ENCODE measurements at regions not wholly inside any gene's neighbourhood (a gene's known extent, or its start where the extent isn't known, plus 50 kb on each side); places are given as distances from the start of the nearest gene placed in this dataset.
"Not testable (repeated sequence)": the region's sequence is repeated elsewhere in the genome, so short reads cannot be mapped to it uniquely, and the experiment has no call there.

DNA sequence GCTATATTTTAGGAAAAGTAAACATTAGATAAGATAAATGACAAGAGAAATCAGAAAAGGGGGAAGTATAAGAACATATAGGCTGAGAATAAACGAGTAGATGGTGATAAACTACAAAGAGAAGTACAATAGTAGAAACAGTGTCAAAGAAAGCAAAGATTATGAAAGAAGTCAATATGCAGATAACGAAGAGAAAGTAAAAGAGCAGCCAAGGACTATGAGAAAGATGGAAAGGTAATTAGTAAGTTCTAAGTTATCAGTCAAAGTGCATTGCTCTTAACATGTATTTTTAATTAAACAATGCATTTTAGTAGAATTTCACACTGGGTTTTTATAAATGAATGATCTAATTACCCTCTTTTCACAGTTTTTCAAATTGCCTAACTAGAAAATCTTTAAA, 1801.3 kb upstream of the PCDH10 start:
- TF ChIP-seq, protein P1, sequence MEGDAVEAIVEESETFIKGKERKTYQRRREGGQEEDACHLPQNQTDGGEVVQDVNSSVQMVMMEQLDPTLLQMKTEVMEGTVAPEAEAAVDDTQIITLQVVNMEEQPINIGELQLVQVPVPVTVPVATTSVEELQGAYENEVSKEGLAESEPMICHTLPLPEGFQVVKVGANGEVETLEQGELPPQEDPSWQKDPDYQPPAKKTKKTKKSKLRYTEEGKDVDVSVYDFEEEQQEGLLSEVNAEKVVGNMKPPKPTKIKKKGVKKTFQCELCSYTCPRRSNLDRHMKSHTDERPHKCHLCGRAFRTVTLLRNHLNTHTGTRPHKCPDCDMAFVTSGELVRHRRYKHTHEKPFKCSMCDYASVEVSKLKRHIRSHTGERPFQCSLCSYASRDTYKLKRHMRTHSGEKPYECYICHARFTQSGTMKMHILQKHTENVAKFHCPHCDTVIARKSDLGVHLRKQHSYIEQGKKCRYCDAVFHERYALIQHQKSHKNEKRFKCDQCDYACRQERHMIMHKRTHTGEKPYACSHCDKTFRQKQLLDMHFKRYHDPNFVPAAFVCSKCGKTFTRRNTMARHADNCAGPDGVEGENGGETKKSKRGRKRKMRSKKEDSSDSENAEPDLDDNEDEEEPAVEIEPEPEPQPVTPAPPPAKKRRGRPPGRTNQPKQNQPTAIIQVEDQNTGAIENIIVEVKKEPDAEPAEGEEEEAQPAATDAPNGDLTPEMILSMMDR (IDR thresholded peaks at IDR 0.05; ENCODE audit: borderline replicate concordance, extremely low read depth, insufficient read depth), result no peak
- H3K4me1 ChIP-seq (ENCODE audit: control insufficient read depth in 2 of 3, insufficient read depth in 2 of 3, low read depth in 1 of 3, low read length in 3 of 3), result no peaks in the 10 kb centered on the region
- no peaks in the 10 kb centered on the region for H3K36me3 ChIP-seq (ENCODE audit: control insufficient read depth in 2 of 3, insufficient read depth in 3 of 3, low read length in 3 of 3)
- no peak overlapping the region for H3K27ac ChIP-seq (ENCODE audit: low read depth in 2 of 2, low read length in 2 of 2)
- no peak for DNase-seq
- no peak for FAIRE-seq
- H3K9ac ChIP-seq (ENCODE audit: low read length in 3 of 3), result no peak overlapping the region
- intact Hi-C loops (cut with DNase I), result no loop called here
- no peaks in the 10 kb centered on the region for H3K27me3 ChIP-seq (ENCODE audit: control insufficient read depth, insufficient read depth, low read length)
- H3K9me3 ChIP-seq (ENCODE audit: control insufficient read depth in 2 of 3, insufficient read depth in 1 of 3, low read length in 3 of 3), result no peaks in the 10 kb centered on the region
- H3K4me3 ChIP-seq (ENCODE audit: low read length in 3 of 3), result no peak overlapping the region

DNA sequence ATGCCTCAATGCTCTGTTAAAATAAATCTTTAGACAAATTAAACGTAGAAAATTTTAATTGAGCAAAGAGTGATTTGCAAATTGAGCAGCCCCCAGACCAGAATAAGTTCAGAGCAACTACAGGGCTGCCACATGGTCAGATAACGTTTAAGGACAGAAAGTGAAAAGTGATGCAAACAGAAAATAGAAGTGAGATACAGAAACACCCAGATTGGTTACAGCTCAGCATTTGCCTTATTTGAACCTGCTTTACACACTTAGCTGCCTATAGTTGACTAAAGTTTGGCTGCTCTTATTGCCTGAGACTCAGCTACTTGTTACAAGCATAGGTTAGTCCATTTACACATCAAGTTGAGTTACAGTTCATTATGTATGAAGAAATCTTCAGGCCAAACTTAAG, 1800.8 kb upstream of the PCDH10 start:
- Histone ChIP-seq H3K27ac (ENCODE audit: low read depth in 2 of 2, low read length in 2 of 2) (no peak overlapping the region), H3K4me3 (ENCODE audit: low read length in 3 of 3) (no peak overlapping the region), H3K9me3 (ENCODE audit: control insufficient read depth in 2 of 3, insufficient read depth in 1 of 3, low read length in 3 of 3) (no peaks in the 10 kb centered on the region), H3K9ac (ENCODE audit: low read length in 3 of 3) (no peak overlapping the region), H3K4me1 (ENCODE audit: control insufficient read depth in 2 of 3, insufficient read depth in 2 of 3, low read depth in 1 of 3, low read length in 3 of 3) (no peaks in the 10 kb centered on the region), H3K27me3 (ENCODE audit: control insufficient read depth, insufficient read depth, low read length) (no peaks in the 10 kb centered on the region), H3K36me3 (ENCODE audit: control insufficient read depth in 2 of 3, insufficient read depth in 3 of 3, low read length in 3 of 3) (no peaks in the 10 kb centered on the region)
- DNase-seq (no peak), FAIRE-seq (no peak)
- TF ChIP-seq, protein P1 (IDR thresholded peaks at IDR 0.05; ENCODE audit: borderline replicate concordance, extremely low read depth, insufficient read depth), result no peak
- intact Hi-C loops (cut with DNase I), result no loop called here

DNA sequence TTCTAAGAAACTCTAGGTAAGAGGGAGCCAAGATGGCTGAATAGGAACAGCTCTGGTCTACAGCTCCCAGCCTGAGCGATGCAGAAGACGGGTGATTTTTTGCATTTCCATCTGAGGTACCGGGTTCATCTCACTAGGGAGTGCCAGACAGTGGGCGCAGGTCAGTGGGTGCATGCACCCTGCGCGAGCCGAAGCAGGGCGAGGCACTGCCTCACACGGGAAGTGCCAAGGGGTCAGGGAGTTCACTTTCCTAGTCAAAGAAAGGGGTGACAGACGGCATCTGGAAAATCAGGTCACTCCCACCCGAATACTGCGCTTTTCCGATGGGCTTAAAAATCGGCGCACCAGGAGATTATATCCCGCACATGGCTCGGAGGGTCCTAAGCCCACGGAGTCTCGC, 1796.7 kb upstream of the PCDH10 start:
- H3K9me3 ChIP-seq (ENCODE audit: control insufficient read depth in 2 of 3, insufficient read depth in 1 of 3, low read length in 3 of 3); H3K4me1 ChIP-seq (ENCODE audit: control insufficient read depth in 2 of 3, insufficient read depth in 2 of 3, low read depth in 1 of 3, low read length in 3 of 3); DNase-seq; H3K9ac ChIP-seq (ENCODE audit: low read length in 3 of 3); H3K27ac ChIP-seq (ENCODE audit: low read depth in 2 of 2, low read length in 2 of 2); H3K36me3 ChIP-seq (ENCODE audit: control insufficient read depth in 2 of 3, insufficient read depth in 3 of 3, low read length in 3 of 3); FAIRE-seq; H3K27me3 ChIP-seq (ENCODE audit: control insufficient read depth, insufficient read depth, low read length); H3K4me3 ChIP-seq (ENCODE audit: low read length in 3 of 3); intact Hi-C loops (cut with DNase I): not testable (repeated sequence)

DNA sequence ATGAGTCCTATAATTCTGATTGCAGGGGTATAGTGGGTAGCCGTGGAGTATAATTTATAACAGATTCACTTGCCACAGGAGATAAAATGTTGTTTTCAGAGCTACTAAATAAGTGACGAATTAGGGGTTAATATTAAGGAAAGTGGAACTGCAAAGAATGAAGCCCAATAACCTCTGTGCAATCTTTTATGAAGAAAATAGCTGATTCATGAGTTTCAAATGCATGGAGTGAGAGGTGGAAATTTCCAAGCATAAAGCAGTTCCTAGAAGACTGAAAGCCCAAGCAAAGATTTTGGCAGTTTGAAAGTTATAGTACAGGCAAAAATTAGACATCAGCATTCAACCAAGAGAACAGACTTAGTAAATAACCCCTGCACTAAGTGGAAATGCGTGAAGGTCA, 1782.4 kb upstream of the PCDH10 start:
- Histone ChIP-seq H3K4me1 (ENCODE audit: control insufficient read depth in 2 of 3, insufficient read depth in 2 of 3, low read depth in 1 of 3, low read length in 3 of 3) (no peaks in the 10 kb centered on the region), H3K36me3 (ENCODE audit: control insufficient read depth in 2 of 3, insufficient read depth in 3 of 3, low read length in 3 of 3) (no peaks in the 10 kb centered on the region), H3K9me3 (ENCODE audit: control insufficient read depth in 2 of 3, insufficient read depth in 1 of 3, low read length in 3 of 3) (peaks cover 0 to under 1% (median 0%) of the 10 kb centered on the region in 3 donors), H3K9ac (ENCODE audit: low read length in 3 of 3) (no peak overlapping the region), H3K4me3 (ENCODE audit: low read length in 3 of 3) (peak overlapping the region in 2 of 3 donors; percentile 34 to 69), H3K27me3 (ENCODE audit: control insufficient read depth, insufficient read depth, low read length) (no peaks in the 10 kb centered on the region), H3K27ac (ENCODE audit: low read depth in 2 of 2, low read length in 2 of 2) (no peak overlapping the region)
- TF ChIP-seq, protein P1 (IDR thresholded peaks at IDR 0.05; ENCODE audit: borderline replicate concordance, extremely low read depth, insufficient read depth), result no peak
- DNase-seq (peak in 1 of 5 donors; percentile 0), FAIRE-seq (no peak)
- intact Hi-C loops (cut with DNase I), result no loop called here

Measured in kidney (tissue), 13 donors.